Stimulated activated CD8-positive, alpha-beta memory T cell treated with anti-CD3 and anti-CD28 coated beads, Interleukin-7, amount 100 ng/mL, for 48 hours (primary cell): ENCODE measurements at regions not wholly inside any gene's neighbourhood (a gene's known extent, or its start where the extent isn't known, plus 50 kb on each side); places are given as distances from the start of the nearest gene placed in this dataset.
A peak's percentile ranks its signal among the peaks of the same experiment; 100 is the strongest.
"Not testable (repeated sequence)": the region's sequence is repeated elsewhere in the genome, so short reads cannot be mapped to it uniquely, and the experiment has no call there.

ENCODE experiments used
- DNase-seq, 2 donors: peaks; one replicate each; pipeline ENCODE4 v3.0.0-alpha.2; 2020; ENCODE audit warnings: low read depth in 1 of 2; ENCODE audit errors: extremely low read depth in 1 of 2

- no peak for DNase-seq
Measured at GRCh38 chr7:29649028-29649716, 85.5 kb downstream of the PRR15 start.

DNA sequence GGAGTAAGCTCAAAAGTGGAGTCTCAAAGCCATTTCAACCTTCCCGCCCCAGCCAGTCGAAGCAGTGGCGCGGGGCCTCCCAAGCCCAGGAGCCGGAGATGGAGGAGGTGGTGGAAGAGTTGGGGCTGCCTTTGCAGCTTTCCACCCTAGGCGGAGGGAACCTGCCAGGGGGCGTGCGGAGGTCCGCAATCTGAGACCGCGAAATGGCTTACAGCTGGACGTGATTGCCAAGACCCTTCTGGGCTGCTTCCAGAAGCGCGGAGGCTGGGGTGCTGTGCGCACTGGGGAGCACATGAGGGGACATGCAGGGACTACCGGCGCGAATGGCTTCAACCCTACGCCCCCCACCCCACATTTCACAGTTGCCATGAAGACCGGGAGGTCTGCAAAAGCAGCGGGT is 86.2 kb downstream of the PRR15 start:
- DNase-seq: no peak

- no peak for DNase-seq
Measured at GRCh38 chr7:29651477-29651876, 87.8 kb downstream of the PRR15 start.

DNA sequence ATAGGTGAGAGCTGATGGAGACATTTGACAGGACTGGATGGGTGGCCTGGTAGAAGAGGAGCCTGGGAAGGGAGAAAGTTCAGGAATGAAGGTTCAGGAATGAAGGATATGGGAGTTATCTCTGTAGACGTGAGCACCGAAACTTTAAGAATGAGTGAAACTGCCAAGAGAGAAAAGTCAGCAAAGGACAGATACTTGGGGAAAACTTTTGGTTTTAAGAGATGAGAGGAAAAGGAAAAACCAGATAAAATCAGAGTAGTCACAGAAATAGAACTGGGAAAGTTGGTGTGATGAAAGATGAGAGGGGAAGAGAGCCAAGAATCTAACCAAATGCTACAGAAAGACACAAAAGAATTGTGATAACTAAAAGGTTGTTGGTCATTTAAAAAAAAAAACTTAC is 88.9 kb downstream of the PRR15 start:
- DNase-seq: no peak

GRCh38 chr7:29654340-29654739 is 90.7 kb downstream of the PRR15 start:
- not testable (repeated sequence) for DNase-seq

DNA sequence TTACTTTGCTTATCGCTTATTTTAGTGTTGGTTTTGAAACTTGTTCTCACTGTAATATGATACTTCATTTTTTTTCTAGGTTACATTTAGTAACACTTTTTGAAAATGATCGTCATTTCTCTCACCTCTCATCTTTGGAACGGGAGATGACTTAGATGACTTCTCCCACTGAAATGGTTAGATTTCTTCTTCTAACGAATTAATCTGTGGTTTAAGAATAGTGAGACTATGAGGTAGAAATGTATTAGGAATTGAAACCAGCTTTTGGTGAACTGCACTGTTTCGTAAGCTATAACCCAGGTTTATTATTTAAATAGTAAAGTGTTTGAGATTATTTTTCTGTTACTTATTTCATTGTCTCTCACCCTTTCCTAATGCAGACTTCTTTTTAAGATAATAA is 93.7 kb downstream of the PRR15 start:
- DNase-seq: no peak

DNA sequence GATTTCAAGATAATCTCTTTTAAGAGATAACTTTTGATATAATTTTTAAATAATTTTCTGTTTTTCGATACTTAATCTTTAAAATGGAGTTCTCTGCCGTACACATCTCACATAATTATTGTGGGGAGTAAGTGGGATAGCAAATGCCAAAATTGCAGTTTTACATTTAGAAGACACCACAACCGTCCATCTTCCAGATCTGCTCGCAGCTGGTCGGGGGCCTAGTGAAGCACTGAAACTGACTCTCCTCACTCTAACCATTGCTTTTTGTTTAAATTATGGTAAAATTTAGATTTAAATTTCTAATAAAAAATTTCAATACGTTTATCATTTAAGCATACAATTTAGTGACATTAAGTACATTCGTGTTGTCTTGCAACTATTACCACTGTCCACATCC is 94.2 kb downstream of the PRR15 start:
- DNase-seq: no peak

DNA sequence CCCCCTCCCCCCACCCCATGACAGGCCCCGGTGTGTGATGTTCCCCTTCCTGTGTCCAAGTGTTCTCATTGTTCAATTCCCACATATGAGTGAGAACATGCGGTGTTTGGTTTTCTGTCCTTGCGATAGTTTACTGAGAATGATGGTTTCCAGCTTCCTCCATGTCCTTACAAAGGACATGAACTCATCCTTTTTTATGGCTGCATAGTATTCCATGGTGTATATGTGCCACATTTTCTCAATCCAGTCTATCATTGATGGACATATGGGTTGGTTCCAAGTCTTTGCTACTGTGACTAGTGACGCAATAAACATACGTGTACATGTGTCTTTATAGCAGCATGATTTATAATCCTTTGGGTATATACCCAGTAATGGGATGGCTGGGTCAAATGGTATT is 95.6 kb downstream of the PRR15 start:
- not testable (repeated sequence) for DNase-seq

GRCh38 chr7:29662899-29663298 is 99.3 kb downstream of the PRR15 start:
- not testable (repeated sequence) for DNase-seq

DNA sequence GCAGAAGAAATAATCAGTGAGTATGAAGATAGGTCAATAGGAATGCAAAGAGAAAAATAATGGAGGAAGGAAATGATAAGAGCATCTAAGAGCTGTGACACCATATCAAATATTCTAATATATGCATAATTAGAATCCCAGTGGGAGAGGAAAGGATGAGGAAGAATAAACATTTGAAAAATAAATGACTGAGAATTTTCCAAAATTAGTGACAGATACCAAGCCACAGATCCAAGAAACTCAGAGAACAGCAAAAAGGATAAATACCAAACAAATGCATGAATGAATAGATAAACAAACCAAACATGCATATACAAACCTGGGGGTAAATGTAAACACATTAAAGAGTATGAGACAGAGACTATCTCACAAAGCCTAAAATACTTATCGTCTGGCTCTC is 101.4 kb downstream of the PRR15 start:
- not testable (repeated sequence) for DNase-seq

DNA sequence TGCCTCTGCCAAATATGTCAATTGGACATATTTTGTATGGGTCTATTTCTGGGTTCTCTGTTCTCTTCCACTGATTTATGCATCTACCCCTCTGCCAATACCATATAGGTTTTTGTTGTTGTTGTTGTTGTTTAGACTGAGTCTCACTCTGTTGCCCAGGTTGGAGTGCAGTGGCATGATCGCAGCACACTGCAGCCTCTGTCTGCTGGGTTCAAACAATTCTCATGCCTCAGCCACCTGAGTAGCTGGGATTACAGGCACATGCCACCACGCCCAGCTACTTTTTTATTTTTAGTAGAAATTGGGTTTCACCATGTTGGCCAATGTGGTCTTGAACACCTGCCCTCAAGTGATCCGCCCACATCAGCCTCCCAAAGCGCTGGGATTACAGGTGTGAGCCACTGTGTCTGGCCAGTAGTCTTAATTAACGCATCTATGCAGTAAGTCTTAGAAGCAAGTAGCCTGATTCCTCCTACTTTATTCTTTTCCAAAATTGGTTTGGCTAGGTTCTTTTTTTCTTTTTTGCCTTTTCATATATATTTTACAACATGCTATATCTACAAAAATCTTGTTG is 103.5 kb downstream of the PRR15 start:
- DNase-seq: not testable (repeated sequence)

GRCh38 chr7:29671286-29671685 is 107.7 kb downstream of the PRR15 start:
- not testable (repeated sequence) for DNase-seq

- DNase-seq: not testable (repeated sequence)
Measured at GRCh38 chr7:29673635-29674034, 110.0 kb downstream of the PRR15 start.

DNA sequence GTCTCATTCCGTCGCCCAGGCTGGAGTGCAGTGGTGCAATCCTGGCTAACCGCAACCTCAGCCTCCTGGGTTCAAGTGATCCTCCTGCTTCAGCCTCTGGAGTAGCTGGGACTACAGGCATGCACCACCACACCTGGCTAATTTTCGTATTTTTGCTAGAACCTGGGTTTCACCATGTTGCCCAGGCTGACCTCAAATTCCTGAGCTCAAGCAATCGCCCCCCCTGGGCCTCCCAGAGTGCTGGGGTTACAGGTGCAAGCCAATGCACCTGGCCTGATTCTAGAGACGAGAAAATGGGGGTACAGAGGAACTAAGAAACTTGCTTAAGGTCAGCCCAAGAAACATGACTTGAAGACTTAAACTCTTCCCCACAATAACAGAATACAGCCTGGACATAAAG is 111.0 kb downstream of the PRR15 start:
- DNase-seq: not testable (repeated sequence)

- not testable (repeated sequence) for DNase-seq
Measured at GRCh38 chr7:29677254-29677653, 113.6 kb downstream of the PRR15 start.

GRCh38 chr7:29679963-29680362 is 116.3 kb downstream of the PRR15 start:
- DNase-seq: not testable (repeated sequence)

- DNase-seq: not testable (repeated sequence)
Measured at GRCh38 chr7:29680601-29681000, 117.0 kb downstream of the PRR15 start.

GRCh38 chr7:29684151-29684786 is 120.6 kb downstream of the PRR15 start:
- DNase-seq: not testable (repeated sequence)

DNA sequence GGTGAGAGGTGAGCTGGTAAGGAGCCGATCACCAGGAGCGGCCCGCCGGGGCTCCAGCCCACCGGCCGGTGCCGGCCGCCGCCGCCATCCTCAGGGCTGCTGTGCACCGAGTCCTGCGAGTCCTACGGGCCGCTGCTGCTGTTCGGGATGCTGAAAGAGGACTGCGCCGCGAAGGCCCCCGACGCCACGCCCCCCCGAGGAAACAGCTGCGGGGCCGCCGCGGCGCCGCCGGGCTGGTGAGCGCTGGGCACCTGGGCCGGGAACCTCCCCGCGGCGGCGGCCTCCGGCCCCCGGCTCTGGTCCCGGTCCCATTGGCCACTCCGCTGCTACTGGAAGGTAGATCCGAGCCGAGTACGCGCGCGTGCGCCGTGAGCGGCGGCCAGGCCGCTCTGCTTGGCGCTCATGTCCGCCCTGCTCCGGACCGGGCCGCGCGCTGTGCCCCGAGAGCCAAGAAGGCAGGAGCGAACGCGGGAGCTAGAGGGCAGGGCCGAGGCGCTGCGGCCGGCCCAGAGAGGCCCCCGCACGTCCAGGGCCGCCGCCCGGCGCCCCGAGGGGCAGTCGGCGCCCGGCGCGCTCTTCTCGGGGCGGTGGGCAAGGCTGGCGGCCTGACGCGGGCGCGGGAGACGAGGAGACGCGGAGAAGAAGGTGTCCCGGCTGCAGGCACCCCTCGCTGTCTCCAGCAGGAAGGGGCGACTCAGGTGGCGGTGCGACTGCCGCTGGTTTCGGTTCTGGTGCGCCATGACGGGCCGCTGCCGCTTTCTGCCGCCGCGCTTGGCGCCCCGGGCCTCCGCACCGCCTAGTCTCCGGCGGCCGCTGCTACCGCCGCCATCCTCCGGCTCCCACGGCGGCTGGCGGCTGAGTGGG is 121.3 kb upstream of the WIPF3 start:
- peak; percentile 6 to 11 for DNase-seq

DNA sequence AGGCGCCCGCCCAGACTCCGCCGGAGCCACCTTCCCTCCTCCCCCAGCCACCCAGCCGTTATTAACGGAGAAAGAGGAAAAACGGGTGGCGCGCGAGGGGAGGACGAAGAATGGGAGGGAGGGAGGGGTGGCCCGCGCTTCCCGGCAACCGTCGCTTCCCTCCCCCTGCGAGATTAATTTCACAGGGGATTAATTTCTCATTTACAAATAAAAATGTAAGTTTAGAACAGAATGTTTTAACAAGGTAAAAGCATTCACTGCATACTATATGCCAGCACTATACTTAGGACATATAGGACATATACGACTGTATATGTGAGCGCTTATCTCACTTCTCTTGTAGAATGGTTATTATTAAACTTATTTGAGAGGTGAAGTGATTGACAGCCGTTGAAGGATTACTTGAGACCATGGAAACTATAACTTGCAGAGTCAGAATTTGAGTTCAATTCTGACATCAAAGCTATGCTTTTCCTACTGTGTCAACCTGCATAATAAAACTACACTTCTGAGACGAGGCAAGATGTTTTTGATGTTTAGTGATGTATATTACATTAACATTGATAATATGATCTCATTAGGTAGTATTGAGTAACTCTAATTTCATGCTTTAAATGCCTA is 120.5 kb upstream of the WIPF3 start:
- DNase-seq: not testable (repeated sequence)

DNA sequence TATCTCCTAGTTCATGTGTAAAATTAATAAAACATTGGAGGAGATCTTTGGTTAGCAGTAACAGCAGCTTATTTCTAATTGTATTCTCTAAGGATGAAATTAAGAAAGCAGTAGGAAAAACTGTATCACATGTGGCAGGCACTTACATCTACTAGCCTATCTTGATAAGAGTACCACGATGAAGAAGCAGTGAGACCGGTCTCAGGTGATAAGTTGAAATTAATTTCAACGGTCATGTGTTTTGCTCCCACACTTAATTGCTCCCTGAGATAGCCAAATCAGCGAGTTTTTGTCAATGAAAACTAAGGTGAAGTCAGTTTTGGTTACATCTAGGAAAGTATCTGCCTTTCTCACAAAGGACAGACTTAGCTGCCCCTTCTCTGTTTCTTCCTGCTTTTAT is 115.8 kb upstream of the WIPF3 start:
- not testable (repeated sequence) for DNase-seq
